Right lobe of liver (tissue), 6 donors: ENCODE measurements at regions not wholly inside any gene's neighbourhood (a gene's known extent, or its start where the extent isn't known, plus 50 kb on each side); places are given as distances from the start of the nearest gene placed in this dataset.

Source experiments
- ATAC-seq, 4 donors: fragments of 200-7000 bp; cut with Tn5 transposase; one replicate each; pipeline ENCODE4 v1.9.1; 2020; ENCODE audit warnings: mild to moderate bottlenecking in 4 of 4, moderate library complexity in 4 of 4
- DNase-seq, 3 donors: peaks; one replicate each; pipeline ENCODE4 v3.0.0-alpha.2; 2020
- H3K27ac ChIP-seq, 3 donors: fragments of 200-600 bp; one replicate each; pipeline ENCODE4 v1.8.0; 2022
- H3K27me3 ChIP-seq, 2 donors: fragments of 200-600 bp; one replicate each; pipeline ENCODE4 v1.8.0; 2022
- H3K36me3 ChIP-seq, 4 donors: fragments of 200-600 bp; sonication (generic) in 1 of 4; one replicate each; pipeline versions ENCODE4 v1.5.1 to v1.8.0; 2017 to 2022; ENCODE audit warnings: control low read depth in 1 of 4
- H3K4me1 ChIP-seq, 4 donors: fragments of 200-600 bp; sonication (generic) in 1 of 4; one replicate each; pipeline versions ENCODE4 v1.5.1 to v1.8.0; 2017 to 2022; ENCODE audit warnings: control low read depth in 1 of 4
- H3K4me3 ChIP-seq, 3 donors: fragments of 200-600 bp; one replicate each; pipeline ENCODE4 v1.8.0; 2022
- H3K9me3 ChIP-seq, 4 donors: fragments of 200-600 bp; sonication (generic) in 1 of 4; one replicate each; pipeline versions ENCODE4 v1.5.1 to v1.8.0; 2017 to 2022; ENCODE audit warnings: control low read depth in 1 of 4
- POLR2A ChIP-seq: fragments of 450-650 bp; IDR thresholded peaks from one replicate; pipeline ENCODE4 v1.6.1; 2017; ENCODE audit warnings: antibody characterized with exemption, mild to moderate bottlenecking
- WGBS: methylation state at CpG from one replicate; pipeline ENCODE4 v1.1.6; 2018; ENCODE audit warnings: low coverage, low lambda C conversion rate; ENCODE audit not compliant: insufficient coverage; ENCODE audit errors: missing lambda C conversion rate; 5-methylcytosine and 5-hydroxymethylcytosine counted together
- intact Hi-C, 2 donors: fragments of 100-400 bp; cut with DNase I; formaldehyde crosslinking; loops; one replicate each; pipeline versions ENCODE4 v1.11.2 to v1.14.1; 2022
- TF ChIP-seq, protein P1 (sequence below), 4 donors: fragments of 200-600 bp in 3 of 4; fragments of 450-650 bp in 1 of 4; IDR thresholded peaks; one replicate each; pipeline versions ENCODE4 v1.5.1 to v1.8.0; 2016 to 2022; ENCODE audit warnings: antibody characterized with exemption in 4 of 4, mild to moderate bottlenecking in 2 of 4
- donor health status: DM: no; HTN: yes; CAD: no.
- donor health status: DM: no; HTN: no; CAD: no.
- donor health status: DM: no; HTN: no; CAD: no.
- donor health status: DM: no; HTN: yes; CAD: no.
- donor health status: DM: no; HTN: yes; CAD: no.

DNA sequence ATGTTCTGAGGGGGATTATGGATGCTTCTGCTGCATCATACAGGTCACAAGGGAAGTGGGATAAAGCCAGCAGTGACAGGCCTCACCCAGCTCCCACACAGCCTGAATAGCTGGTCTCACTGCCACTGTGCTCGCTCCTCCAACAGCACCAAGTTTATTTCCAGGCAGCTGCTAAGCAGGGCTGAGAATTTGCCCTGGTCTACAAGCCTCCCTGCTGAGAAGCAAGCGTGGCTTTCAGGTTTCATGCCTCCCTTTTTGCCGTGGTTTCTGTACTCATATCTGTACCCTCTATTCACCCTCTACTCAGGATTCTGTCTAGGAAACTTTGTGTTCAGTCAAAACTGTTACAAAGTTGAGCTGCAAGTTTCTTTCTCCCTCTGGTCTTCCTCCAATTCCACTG lies 78.6 kb downstream of the MAGEC1 start:
- intact Hi-C loops: no loop called here
- no peak for TF ChIP-seq POLR2A
- TF ChIP-seq, protein P1, sequence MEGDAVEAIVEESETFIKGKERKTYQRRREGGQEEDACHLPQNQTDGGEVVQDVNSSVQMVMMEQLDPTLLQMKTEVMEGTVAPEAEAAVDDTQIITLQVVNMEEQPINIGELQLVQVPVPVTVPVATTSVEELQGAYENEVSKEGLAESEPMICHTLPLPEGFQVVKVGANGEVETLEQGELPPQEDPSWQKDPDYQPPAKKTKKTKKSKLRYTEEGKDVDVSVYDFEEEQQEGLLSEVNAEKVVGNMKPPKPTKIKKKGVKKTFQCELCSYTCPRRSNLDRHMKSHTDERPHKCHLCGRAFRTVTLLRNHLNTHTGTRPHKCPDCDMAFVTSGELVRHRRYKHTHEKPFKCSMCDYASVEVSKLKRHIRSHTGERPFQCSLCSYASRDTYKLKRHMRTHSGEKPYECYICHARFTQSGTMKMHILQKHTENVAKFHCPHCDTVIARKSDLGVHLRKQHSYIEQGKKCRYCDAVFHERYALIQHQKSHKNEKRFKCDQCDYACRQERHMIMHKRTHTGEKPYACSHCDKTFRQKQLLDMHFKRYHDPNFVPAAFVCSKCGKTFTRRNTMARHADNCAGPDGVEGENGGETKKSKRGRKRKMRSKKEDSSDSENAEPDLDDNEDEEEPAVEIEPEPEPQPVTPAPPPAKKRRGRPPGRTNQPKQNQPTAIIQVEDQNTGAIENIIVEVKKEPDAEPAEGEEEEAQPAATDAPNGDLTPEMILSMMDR (IDR thresholded peaks at IDR 0.05): no peak
- WGBS: no CpG with 5 or more reads among the region's 3 CpGs
- Histone ChIP-seq H3K36me3 (no peaks in the 10 kb centered on the region), H3K27me3 (no peaks in the 10 kb centered on the region), H3K4me3 (no peak overlapping the region), H3K4me1 (no peaks in the 10 kb centered on the region), H3K9me3 (no peaks in the 10 kb centered on the region), H3K27ac (no peak overlapping the region)
- DNase-seq: no peak
- ATAC-seq: no peak

DNA sequence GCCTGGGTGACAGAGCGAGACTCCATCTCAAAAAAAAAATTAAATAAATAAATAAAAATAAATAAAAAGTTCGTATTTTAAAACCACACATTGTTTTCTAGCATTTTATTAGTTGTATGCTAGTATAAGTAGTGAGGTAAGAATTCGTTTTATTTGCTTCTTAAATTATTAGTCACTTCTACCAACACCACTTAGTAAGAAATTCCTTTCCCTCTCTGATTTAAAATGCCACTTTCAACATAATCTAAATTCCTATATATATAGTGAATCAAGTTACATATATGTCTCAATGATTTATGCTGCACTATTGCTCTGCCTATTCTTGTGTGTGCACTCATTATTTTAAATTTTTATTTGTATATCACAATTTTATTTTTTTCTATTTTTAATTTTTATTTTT lies 72.1 kb downstream of the MAGEC1 start:
- Histone ChIP-seq H3K4me1 (no peaks in the 10 kb centered on the region), H3K27ac (no peak overlapping the region), H3K9me3 (no peaks in the 10 kb centered on the region), H3K36me3 (no peaks in the 10 kb centered on the region), H3K27me3 (no peaks in the 10 kb centered on the region), H3K4me3 (no peak overlapping the region)
- ATAC-seq (no peak), DNase-seq (no peak)
- TF ChIP-seq, protein P1 (IDR thresholded peaks at IDR 0.05): no peak
- TF ChIP-seq POLR2A: no peak
- 43% methylated on average over 3 of the region's 3 CpGs for WGBS
- intact Hi-C loops: no loop called here

DNA sequence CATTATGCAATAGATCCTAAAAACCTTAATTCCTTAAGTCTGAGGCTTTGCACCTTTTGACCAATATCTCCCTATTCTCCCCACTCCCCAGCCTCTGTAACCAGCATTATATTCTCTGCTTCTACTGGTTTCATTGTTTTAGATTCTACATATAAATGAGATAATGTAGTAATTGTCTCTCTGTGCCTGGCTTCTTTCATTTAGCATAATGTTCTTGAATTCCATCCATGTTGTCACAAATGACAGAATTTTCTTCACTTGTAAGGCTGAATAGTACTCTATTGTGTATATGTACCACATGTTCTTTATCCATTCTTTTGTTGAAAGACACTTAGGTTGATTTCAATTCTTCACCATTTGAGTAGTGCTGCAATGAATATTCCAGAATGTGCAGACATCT lies 66.0 kb downstream of the MAGEC1 start:
- Histone ChIP-seq H3K9me3 (no peaks in the 10 kb centered on the region), H3K27me3 (no peaks in the 10 kb centered on the region), H3K27ac (no peak overlapping the region), H3K4me3 (no peak overlapping the region), H3K4me1 (no peaks in the 10 kb centered on the region), H3K36me3 (no peaks in the 10 kb centered on the region)
- intact Hi-C loops: no loop called here
- TF ChIP-seq, protein P1 (IDR thresholded peaks at IDR 0.05): no peak
- TF ChIP-seq POLR2A: no peak
- ATAC-seq (no peak), DNase-seq (no peak)

DNA sequence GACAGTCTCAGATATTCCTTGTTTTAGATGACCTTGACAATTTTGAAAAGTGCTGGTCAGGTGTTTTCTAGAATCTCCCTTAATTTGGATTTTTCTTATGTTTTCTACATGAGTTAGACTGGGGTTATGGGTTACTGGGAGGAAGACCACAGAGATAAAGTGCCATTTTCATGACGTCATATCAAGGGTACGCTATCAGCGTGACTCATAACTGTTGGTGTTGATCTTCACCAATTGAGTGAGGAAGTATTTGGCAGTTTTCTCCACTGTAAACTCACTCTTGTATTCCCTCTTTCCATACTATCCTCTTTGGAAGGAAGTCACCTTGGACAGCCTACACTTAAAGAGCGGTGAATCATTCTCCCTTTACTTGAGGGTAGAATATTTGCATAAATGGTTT lies 56.9 kb downstream of the MAGEC1 start:
- intact Hi-C loops: no loop called here
- no peaks in the 10 kb centered on the region for H3K4me1 ChIP-seq
- H3K36me3 ChIP-seq: no peaks in the 10 kb centered on the region
- no peak for TF ChIP-seq POLR2A
- TF ChIP-seq, protein P1 (IDR thresholded peaks at IDR 0.05): no peak
- H3K9me3 ChIP-seq: no peaks in the 10 kb centered on the region
- ATAC-seq: no peak
- H3K27me3 ChIP-seq: no peaks in the 10 kb centered on the region
- H3K4me3 ChIP-seq: no peak overlapping the region
- 76% methylated on average over 4 of the region's 4 CpGs for WGBS
- no peak for DNase-seq
- H3K27ac ChIP-seq: no peak overlapping the region
